ENCODE measurements at regions not wholly inside any gene's neighbourhood (a gene's known extent, or its start where the extent isn't known, plus 50 kb on each side); places are given as distances from the start of the nearest gene placed in this dataset.

DNA sequence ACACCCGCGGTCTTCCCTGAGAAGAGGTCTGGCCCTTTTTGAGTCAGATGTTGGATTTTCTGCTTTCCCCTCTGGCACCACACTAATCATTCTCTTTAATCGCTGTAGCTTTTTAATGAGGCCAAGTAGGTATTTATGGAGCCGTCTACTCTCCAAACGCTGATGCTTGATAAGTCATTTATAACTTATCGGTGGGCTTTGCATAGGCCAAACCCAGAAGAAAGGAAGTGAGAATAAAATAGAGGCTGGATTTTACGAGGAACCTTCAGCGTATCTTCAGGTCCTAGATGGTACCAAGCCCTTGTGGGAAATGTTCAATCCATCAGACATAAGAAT, 142.5 kb upstream of the CTAGE1 start:
- Histone ChIP-seq H3K4me3 (replicated peaks; ENCODE audit: insufficient read depth, low read length) (no peak overlapping the region), H3K27me3 (ENCODE audit: insufficient read depth, poor library complexity, severe bottlenecking) (peaks cover 28% of the 10 kb centered on the region), H3K27ac (replicated peaks) (no peak overlapping the region)
- TF ChIP-seq, protein P1, sequence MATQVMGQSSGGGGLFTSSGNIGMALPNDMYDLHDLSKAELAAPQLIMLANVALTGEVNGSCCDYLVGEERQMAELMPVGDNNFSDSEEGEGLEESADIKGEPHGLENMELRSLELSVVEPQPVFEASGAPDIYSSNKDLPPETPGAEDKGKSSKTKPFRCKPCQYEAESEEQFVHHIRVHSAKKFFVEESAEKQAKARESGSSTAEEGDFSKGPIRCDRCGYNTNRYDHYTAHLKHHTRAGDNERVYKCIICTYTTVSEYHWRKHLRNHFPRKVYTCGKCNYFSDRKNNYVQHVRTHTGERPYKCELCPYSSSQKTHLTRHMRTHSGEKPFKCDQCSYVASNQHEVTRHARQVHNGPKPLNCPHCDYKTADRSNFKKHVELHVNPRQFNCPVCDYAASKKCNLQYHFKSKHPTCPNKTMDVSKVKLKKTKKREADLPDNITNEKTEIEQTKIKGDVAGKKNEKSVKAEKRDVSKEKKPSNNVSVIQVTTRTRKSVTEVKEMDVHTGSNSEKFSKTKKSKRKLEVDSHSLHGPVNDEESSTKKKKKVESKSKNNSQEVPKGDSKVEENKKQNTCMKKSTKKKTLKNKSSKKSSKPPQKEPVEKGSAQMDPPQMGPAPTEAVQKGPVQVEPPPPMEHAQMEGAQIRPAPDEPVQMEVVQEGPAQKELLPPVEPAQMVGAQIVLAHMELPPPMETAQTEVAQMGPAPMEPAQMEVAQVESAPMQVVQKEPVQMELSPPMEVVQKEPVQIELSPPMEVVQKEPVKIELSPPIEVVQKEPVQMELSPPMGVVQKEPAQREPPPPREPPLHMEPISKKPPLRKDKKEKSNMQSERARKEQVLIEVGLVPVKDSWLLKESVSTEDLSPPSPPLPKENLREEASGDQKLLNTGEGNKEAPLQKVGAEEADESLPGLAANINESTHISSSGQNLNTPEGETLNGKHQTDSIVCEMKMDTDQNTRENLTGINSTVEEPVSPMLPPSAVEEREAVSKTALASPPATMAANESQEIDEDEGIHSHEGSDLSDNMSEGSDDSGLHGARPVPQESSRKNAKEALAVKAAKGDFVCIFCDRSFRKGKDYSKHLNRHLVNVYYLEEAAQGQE (IDR thresholded peaks at IDR 0.05; ENCODE audit: insufficient replicate concordance, low read depth): no peak
- TF ChIP-seq, protein P2, sequence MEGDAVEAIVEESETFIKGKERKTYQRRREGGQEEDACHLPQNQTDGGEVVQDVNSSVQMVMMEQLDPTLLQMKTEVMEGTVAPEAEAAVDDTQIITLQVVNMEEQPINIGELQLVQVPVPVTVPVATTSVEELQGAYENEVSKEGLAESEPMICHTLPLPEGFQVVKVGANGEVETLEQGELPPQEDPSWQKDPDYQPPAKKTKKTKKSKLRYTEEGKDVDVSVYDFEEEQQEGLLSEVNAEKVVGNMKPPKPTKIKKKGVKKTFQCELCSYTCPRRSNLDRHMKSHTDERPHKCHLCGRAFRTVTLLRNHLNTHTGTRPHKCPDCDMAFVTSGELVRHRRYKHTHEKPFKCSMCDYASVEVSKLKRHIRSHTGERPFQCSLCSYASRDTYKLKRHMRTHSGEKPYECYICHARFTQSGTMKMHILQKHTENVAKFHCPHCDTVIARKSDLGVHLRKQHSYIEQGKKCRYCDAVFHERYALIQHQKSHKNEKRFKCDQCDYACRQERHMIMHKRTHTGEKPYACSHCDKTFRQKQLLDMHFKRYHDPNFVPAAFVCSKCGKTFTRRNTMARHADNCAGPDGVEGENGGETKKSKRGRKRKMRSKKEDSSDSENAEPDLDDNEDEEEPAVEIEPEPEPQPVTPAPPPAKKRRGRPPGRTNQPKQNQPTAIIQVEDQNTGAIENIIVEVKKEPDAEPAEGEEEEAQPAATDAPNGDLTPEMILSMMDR (IDR thresholded peaks at IDR 0.05; ENCODE audit: insufficient read depth, low read length): no peak
- DNase-seq (ENCODE audit: low read depth in 1 of 2, low spot score in 1 of 2): no peak

DNA sequence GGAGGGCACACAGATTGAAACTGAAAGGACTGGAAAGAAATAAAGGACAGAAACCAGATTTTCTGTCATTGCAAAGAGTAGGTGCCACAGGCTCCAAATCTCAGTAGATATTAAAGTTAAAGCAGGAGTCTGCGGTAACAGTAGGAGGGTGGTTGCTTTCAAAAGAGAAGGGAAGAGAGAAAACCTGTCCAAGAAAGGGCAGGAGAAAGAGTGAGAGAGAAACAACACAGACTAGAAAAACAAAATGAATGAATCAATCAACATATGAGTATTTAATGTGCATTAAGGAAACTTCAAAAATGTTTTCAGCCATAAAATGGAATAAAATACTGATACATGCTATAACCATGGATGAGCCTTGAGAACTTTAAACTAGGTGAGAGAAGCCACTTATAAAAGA, 143.1 kb upstream of the CTAGE1 start:
- no peak overlapping the region for H3K4me3 ChIP-seq (replicated peaks; ENCODE audit: insufficient read depth, low read length)
- TF ChIP-seq GABPA (IDR thresholded peaks at IDR 0.05; ENCODE audit: low read depth): no peak
- TF ChIP-seq, protein P1 (IDR thresholded peaks at IDR 0.05; ENCODE audit: insufficient replicate concordance, low read depth): no peak
- TF ChIP-seq POLR2AphosphoS5 (IDR thresholded peaks at IDR 0.05; ENCODE audit: low read depth): no peak
- TF ChIP-seq SPI1 (IDR thresholded peaks at IDR 0.05; ENCODE audit: borderline replicate concordance, low read depth): no peak
- TF ChIP-seq, protein P2 (IDR thresholded peaks at IDR 0.05; ENCODE audit: insufficient read depth, low read length): no peak
- H3K27me3 ChIP-seq (ENCODE audit: insufficient read depth, poor library complexity, severe bottlenecking): peaks cover 28% of the 10 kb centered on the region
- DNase-seq (ENCODE audit: low read depth in 1 of 2, low spot score in 1 of 2): no peak
- no peak overlapping the region for H3K27ac ChIP-seq (replicated peaks)

DNA sequence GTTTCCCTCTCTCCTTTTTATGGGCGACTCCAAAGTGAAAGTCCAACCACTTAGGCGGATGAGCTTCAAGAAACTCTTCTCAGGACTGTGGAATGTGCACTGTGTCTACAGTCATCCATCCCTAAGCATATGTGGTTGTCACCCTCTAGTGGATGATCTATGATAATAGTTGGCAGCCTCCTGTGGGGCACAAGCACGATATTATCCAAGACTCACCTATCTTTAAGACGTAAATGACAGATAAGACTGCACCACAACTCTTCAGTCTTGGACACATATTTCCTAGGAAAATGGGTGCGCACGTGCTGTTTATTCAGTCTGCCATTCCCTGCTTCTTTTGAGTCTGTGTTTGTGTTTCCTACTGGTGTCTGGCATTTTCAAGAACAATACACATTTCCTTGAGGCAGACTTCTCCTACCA, 145.5 kb upstream of the CTAGE1 start:
- no peak for TF ChIP-seq GABPA (IDR thresholded peaks at IDR 0.05; ENCODE audit: low read depth)
- TF ChIP-seq, protein P2 (IDR thresholded peaks at IDR 0.05; ENCODE audit: insufficient read depth, low read length): peak; percentile 91
- DNase-seq (ENCODE audit: low read depth in 1 of 2, low spot score in 1 of 2): peak; percentile 28 to 68
- H3K27ac ChIP-seq (replicated peaks): no peak overlapping the region
- H3K4me3 ChIP-seq (replicated peaks; ENCODE audit: insufficient read depth, low read length): no peak overlapping the region
- H3K27me3 ChIP-seq (ENCODE audit: insufficient read depth, poor library complexity, severe bottlenecking): peaks cover 28% of the 10 kb centered on the region

DNA sequence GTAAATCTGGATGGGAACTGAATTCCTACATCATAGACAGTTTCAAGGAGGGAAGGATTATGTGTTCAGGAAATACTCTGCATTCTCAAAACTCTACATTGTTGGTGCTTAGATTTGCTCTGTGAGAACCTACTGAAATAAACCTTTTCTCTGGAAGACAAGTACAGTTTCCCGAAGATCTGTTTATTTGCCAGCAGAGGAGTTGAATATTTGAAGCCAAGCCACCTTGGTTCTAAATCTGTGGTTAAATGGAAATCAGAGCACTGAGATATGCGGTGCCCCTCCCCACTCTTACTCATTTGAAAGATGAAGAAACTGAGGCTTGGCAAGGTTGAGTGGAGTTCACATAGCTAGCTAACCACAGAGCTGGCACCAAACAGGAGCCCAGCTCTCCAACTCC, 146.3 kb upstream of the CTAGE1 start:
- DNase-seq (ENCODE audit: low read depth in 1 of 2, low spot score in 1 of 2): no peak
- peaks cover 28% of the 10 kb centered on the region for H3K27me3 ChIP-seq (ENCODE audit: insufficient read depth, poor library complexity, severe bottlenecking)
- no peak overlapping the region for H3K27ac ChIP-seq (replicated peaks)
- TF ChIP-seq GABPA (IDR thresholded peaks at IDR 0.05; ENCODE audit: low read depth) (no peak), POLR2AphosphoS5 (IDR thresholded peaks at IDR 0.05; ENCODE audit: low read depth) (no peak), SPI1 (IDR thresholded peaks at IDR 0.05; ENCODE audit: borderline replicate concordance, low read depth) (no peak)
- TF ChIP-seq, protein P2 (IDR thresholded peaks at IDR 0.05; ENCODE audit: insufficient read depth, low read length): no peak
- TF ChIP-seq, protein P1 (IDR thresholded peaks at IDR 0.05; ENCODE audit: insufficient replicate concordance, low read depth): no peak
- no peak overlapping the region for H3K4me3 ChIP-seq (replicated peaks; ENCODE audit: insufficient read depth, low read length)

Measured in HL-60 (cell line).